ENCODE measurements at regions not wholly inside any gene's neighbourhood (a gene's known extent, or its start where the extent isn't known, plus 50 kb on each side); places are given as distances from the start of the nearest gene placed in this dataset.

DNA sequence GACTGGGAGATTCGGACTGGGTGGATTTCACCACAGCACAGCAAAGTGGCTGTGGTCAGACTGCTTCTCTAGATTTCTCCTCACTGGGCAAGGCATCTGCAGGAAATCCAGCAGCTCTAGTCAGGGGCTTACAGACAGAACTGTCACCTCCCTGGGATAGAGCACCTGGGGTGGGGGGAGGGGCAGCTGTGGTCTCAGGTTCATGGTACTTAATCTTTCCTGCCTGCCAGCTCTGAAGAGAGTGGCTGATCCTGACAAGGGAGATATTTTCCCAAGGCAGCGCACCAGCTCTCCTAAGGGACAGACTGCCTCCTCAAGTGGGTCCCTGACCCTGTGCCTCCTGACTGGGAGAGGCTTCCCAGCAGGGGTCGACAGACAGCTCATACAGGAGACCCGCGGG lies 212.8 kb upstream of the KLF12 start:
- H3K9me3 ChIP-seq (ENCODE audit: control insufficient read depth, low read length), result no peaks in the 10 kb centered on the region
- no peak overlapping the region for H3K27ac ChIP-seq (ENCODE audit: insufficient read depth, low read length, poor library complexity, severe bottlenecking)
- no peaks in the 10 kb centered on the region for H3K4me1 ChIP-seq (ENCODE audit: control insufficient read depth, insufficient read depth, low read length, poor library complexity, severe bottlenecking)
- no peaks in the 10 kb centered on the region for H3K36me3 ChIP-seq (ENCODE audit: control insufficient read depth, insufficient read depth, low read length)
- no peak for DNase-seq
- no peaks in the 10 kb centered on the region for H3K27me3 ChIP-seq (replicated peaks; ENCODE audit: control insufficient read depth, insufficient read depth, low read length, poor library complexity, severe bottlenecking)
- no peak overlapping the region for H3K4me3 ChIP-seq (ENCODE audit: insufficient read depth, low read depth, low read length, poor library complexity, severe bottlenecking)

DNA sequence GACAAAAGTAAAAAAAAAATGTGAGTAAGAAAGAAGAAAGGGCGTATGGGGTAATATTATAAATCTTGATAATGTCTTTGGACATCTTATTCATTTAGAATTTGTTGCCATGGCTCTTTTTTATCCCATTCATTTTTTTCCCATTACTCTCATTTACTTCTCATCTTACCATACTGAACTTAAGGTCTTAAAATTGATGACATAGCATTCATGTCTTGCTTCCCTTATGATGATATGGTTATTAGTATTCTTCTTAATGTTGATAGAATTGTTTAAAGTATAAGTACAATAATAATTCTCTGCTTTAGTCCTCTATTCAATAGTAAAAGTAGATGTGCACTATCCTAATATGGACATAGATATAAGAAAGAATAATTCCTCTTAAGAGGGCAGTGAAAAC lies 204.1 kb upstream of the KLF12 start:
- H3K36me3 ChIP-seq (ENCODE audit: control insufficient read depth, insufficient read depth, low read length), result no peaks in the 10 kb centered on the region
- H3K27me3 ChIP-seq (replicated peaks; ENCODE audit: control insufficient read depth, insufficient read depth, low read length, poor library complexity, severe bottlenecking), result no peaks in the 10 kb centered on the region
- no peak overlapping the region for H3K4me3 ChIP-seq (ENCODE audit: insufficient read depth, low read depth, low read length, poor library complexity, severe bottlenecking)
- DNase-seq, result no peak
- no peak overlapping the region for H3K27ac ChIP-seq (ENCODE audit: insufficient read depth, low read length, poor library complexity, severe bottlenecking)
- H3K9me3 ChIP-seq (ENCODE audit: control insufficient read depth, low read length), result no peaks in the 10 kb centered on the region
- no peaks in the 10 kb centered on the region for H3K4me1 ChIP-seq (ENCODE audit: control insufficient read depth, insufficient read depth, low read length, poor library complexity, severe bottlenecking)

DNA sequence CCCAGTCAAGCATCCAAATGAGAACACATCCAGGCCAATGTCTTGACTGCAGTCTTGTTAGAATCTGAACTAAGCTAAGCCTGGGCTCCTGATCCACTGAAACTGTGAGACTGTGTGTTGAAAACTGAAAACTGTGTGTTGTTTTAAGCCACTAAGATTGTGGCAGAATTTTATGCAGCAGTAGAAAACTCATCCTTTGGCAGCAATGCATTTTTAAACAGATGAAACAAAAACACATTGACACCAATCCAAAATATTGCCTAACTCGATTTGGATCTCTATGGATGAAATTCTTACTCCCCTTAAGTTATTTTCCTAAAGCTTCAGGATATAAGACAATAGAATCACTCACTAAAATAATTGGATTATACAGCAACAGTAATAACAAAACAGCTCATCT lies 202.3 kb upstream of the KLF12 start:
- DNase-seq, result no peak
- H3K27ac ChIP-seq (ENCODE audit: insufficient read depth, low read length, poor library complexity, severe bottlenecking), result no peak overlapping the region
- no peaks in the 10 kb centered on the region for H3K9me3 ChIP-seq (ENCODE audit: control insufficient read depth, low read length)
- no peaks in the 10 kb centered on the region for H3K4me1 ChIP-seq (ENCODE audit: control insufficient read depth, insufficient read depth, low read length, poor library complexity, severe bottlenecking)
- no peaks in the 10 kb centered on the region for H3K27me3 ChIP-seq (replicated peaks; ENCODE audit: control insufficient read depth, insufficient read depth, low read length, poor library complexity, severe bottlenecking)
- no peak overlapping the region for H3K4me3 ChIP-seq (ENCODE audit: insufficient read depth, low read depth, low read length, poor library complexity, severe bottlenecking)
- H3K36me3 ChIP-seq (ENCODE audit: control insufficient read depth, insufficient read depth, low read length), result no peaks in the 10 kb centered on the region

DNA sequence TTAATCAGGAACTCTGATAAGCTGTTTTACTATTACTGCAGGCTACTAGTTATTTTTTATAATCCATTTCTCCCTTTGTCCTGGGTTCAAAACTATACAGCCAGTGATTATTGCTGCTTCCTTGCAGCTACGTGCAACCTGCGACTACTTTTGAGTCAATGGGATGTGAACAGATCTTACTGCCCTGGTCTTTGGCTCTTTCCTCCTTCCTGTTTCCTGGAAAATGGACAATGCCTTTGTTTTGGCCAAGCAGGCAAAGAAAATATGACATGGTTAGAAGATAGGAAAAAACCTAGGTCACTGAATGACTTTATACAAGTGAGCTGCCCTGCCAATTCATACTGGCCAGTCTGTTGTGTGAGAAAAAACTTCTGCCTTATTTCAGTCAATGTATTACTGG lies 201.2 kb upstream of the KLF12 start:
- Histone ChIP-seq H3K27ac (ENCODE audit: insufficient read depth, low read length, poor library complexity, severe bottlenecking) (no peak overlapping the region), H3K27me3 (replicated peaks; ENCODE audit: control insufficient read depth, insufficient read depth, low read length, poor library complexity, severe bottlenecking) (no peaks in the 10 kb centered on the region), H3K9me3 (ENCODE audit: control insufficient read depth, low read length) (no peaks in the 10 kb centered on the region), H3K4me1 (ENCODE audit: control insufficient read depth, insufficient read depth, low read length, poor library complexity, severe bottlenecking) (no peaks in the 10 kb centered on the region), H3K4me3 (ENCODE audit: insufficient read depth, low read depth, low read length, poor library complexity, severe bottlenecking) (no peak overlapping the region), H3K36me3 (ENCODE audit: control insufficient read depth, insufficient read depth, low read length) (no peaks in the 10 kb centered on the region)
- no peak for DNase-seq

DNA sequence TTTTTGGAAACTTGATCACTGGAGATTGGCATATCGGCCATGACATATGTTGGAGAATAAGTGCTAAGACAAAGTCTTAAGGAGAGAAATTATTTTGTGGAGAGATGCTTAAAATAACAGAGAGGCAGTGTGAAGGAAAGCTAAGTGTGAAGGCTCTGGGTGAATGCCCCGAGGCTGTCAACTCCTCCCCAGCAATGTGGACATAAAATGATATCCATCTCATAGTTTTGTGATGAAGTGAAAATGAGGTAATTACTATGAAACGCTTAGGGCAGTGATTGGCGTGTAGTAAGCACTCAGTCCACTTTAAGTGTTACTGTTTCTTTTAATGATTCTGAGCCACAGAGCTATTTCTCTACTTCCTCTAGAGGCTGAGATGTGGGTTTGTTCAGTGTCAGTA lies 195.8 kb upstream of the KLF12 start:
- H3K27ac ChIP-seq (ENCODE audit: insufficient read depth, low read length, poor library complexity, severe bottlenecking), result no peak overlapping the region
- no peak overlapping the region for H3K4me3 ChIP-seq (ENCODE audit: insufficient read depth, low read depth, low read length, poor library complexity, severe bottlenecking)
- H3K27me3 ChIP-seq (replicated peaks; ENCODE audit: control insufficient read depth, insufficient read depth, low read length, poor library complexity, severe bottlenecking), result no peaks in the 10 kb centered on the region
- DNase-seq, result no peak
- no peaks in the 10 kb centered on the region for H3K36me3 ChIP-seq (ENCODE audit: control insufficient read depth, insufficient read depth, low read length)
- H3K9me3 ChIP-seq (ENCODE audit: control insufficient read depth, low read length), result no peaks in the 10 kb centered on the region
- H3K4me1 ChIP-seq (ENCODE audit: control insufficient read depth, insufficient read depth, low read length, poor library complexity, severe bottlenecking), result no peaks in the 10 kb centered on the region

DNA sequence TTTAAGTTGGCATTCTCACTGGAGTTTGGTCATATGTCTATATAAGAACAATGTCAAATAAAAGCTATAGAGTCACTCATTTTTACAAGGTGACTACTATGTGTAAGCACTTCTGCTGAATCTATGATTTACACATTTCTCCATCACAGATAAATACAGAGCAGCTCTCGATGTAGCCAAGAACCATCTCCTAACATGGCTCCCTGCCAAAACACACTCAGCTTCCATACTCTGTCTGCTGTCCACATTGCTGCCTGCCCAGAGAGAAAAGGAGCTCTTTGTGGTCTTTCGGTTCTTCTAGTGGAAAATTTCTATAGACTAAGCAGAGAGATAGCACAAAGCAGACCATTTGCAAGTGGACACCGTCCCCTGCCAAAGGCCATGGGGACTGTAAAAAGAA lies 190.9 kb upstream of the KLF12 start:
- no peaks in the 10 kb centered on the region for H3K36me3 ChIP-seq (ENCODE audit: control insufficient read depth, insufficient read depth, low read length)
- H3K27ac ChIP-seq (ENCODE audit: insufficient read depth, low read length, poor library complexity, severe bottlenecking), result no peak overlapping the region
- DNase-seq, result no peak
- H3K9me3 ChIP-seq (ENCODE audit: control insufficient read depth, low read length), result no peaks in the 10 kb centered on the region
- no peaks in the 10 kb centered on the region for H3K27me3 ChIP-seq (replicated peaks; ENCODE audit: control insufficient read depth, insufficient read depth, low read length, poor library complexity, severe bottlenecking)
- H3K4me1 ChIP-seq (ENCODE audit: control insufficient read depth, insufficient read depth, low read length, poor library complexity, severe bottlenecking), result no peaks in the 10 kb centered on the region
- H3K4me3 ChIP-seq (ENCODE audit: insufficient read depth, low read depth, low read length, poor library complexity, severe bottlenecking), result no peak overlapping the region

DNA sequence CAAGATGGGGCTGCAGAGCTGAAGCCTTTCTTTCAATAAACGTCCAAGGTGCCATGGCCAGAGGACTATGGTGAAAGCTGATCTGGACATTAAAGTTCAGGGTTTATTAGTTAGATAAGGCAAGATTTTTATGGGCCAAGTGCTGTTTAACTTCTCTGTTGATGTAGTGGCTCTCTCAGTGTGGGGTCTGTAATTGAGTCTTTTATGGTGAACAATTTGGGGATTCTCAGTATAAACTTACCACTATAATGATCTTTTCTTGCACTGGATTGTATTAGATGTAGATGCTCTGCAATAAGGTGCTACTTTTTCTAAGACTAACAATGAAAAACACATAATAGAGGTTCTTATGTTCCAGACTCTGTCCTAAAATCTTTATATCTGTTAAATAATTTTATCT lies 190.1 kb upstream of the KLF12 start:
- DNase-seq, result no peak
- no peaks in the 10 kb centered on the region for H3K27me3 ChIP-seq (replicated peaks; ENCODE audit: control insufficient read depth, insufficient read depth, low read length, poor library complexity, severe bottlenecking)
- no peak overlapping the region for H3K27ac ChIP-seq (ENCODE audit: insufficient read depth, low read length, poor library complexity, severe bottlenecking)
- no peaks in the 10 kb centered on the region for H3K4me1 ChIP-seq (ENCODE audit: control insufficient read depth, insufficient read depth, low read length, poor library complexity, severe bottlenecking)
- no peaks in the 10 kb centered on the region for H3K9me3 ChIP-seq (ENCODE audit: control insufficient read depth, low read length)
- no peak overlapping the region for H3K4me3 ChIP-seq (ENCODE audit: insufficient read depth, low read depth, low read length, poor library complexity, severe bottlenecking)
- no peaks in the 10 kb centered on the region for H3K36me3 ChIP-seq (ENCODE audit: control insufficient read depth, insufficient read depth, low read length)

DNA sequence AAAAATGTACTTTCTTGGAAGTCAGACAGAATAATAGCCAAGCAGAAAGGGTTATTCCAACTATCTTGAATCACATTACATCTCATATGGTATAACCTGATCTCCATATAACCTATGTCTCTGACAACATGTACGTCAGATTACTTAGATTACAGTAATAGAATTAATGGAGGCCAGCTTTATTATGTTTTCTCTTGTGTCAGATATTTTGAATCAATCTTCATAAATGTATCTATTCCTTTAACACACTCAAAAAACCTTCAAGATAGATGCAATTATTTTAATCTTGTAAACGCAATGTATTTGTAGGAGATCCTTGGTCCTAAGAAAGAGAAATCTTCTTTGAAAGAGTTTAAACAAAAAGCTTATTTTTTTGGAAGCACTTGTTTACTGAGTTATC lies 188.4 kb upstream of the KLF12 start:
- no peak for DNase-seq
- H3K4me3 ChIP-seq (ENCODE audit: insufficient read depth, low read depth, low read length, poor library complexity, severe bottlenecking), result no peak overlapping the region
- H3K9me3 ChIP-seq (ENCODE audit: control insufficient read depth, low read length), result no peaks in the 10 kb centered on the region
- H3K4me1 ChIP-seq (ENCODE audit: control insufficient read depth, insufficient read depth, low read length, poor library complexity, severe bottlenecking), result no peaks in the 10 kb centered on the region
- H3K36me3 ChIP-seq (ENCODE audit: control insufficient read depth, insufficient read depth, low read length), result no peaks in the 10 kb centered on the region
- no peaks in the 10 kb centered on the region for H3K27me3 ChIP-seq (replicated peaks; ENCODE audit: control insufficient read depth, insufficient read depth, low read length, poor library complexity, severe bottlenecking)
- no peak overlapping the region for H3K27ac ChIP-seq (ENCODE audit: insufficient read depth, low read length, poor library complexity, severe bottlenecking)

DNA sequence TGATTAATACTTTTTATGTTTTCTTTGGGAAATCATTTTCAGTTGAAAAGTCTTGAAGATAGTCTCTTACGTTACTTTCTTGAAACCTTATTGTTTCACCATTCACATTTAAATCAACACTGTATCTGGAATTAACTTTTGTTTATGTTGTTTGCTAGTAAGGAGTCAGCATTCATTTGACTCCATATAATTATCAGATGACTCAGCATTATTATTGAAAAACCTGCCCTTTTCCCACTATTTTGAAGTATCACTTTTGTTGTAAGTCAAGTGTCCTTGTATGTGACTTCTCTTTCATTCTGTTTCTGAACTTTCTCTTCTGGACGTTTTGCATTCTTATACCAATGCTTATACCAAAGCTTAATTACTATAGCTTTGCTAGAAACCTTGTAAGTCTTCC lies 186.1 kb upstream of the KLF12 start:
- Histone ChIP-seq H3K36me3 (ENCODE audit: control insufficient read depth, insufficient read depth, low read length) (no peaks in the 10 kb centered on the region), H3K4me1 (ENCODE audit: control insufficient read depth, insufficient read depth, low read length, poor library complexity, severe bottlenecking) (no peaks in the 10 kb centered on the region), H3K9me3 (ENCODE audit: control insufficient read depth, low read length) (no peaks in the 10 kb centered on the region), H3K27ac (ENCODE audit: insufficient read depth, low read length, poor library complexity, severe bottlenecking) (no peak overlapping the region), H3K4me3 (ENCODE audit: insufficient read depth, low read depth, low read length, poor library complexity, severe bottlenecking) (no peak overlapping the region), H3K27me3 (replicated peaks; ENCODE audit: control insufficient read depth, insufficient read depth, low read length, poor library complexity, severe bottlenecking) (no peaks in the 10 kb centered on the region)
- no peak for DNase-seq

DNA sequence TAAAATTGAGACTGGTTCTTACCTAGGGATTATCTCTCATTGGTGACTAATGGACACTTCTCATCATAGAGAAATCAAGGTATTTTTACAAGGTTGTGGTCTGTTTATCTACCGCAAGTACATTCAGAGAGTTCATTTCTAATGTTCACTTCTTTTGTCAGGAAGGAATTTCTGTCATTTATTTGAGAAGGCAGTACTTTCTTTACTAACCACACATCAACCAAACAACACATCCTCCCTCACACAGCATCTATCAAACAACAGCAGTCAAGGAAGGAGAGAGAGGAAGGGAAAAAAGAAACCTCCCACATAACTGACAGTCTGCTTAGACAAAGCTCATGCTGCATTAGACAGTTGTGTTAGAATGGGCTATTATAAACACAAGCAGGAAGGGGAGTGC lies 182.3 kb upstream of the KLF12 start:
- Histone ChIP-seq H3K36me3 (ENCODE audit: control insufficient read depth, insufficient read depth, low read length) (no peaks in the 10 kb centered on the region), H3K4me1 (ENCODE audit: control insufficient read depth, insufficient read depth, low read length, poor library complexity, severe bottlenecking) (no peaks in the 10 kb centered on the region), H3K27me3 (replicated peaks; ENCODE audit: control insufficient read depth, insufficient read depth, low read length, poor library complexity, severe bottlenecking) (no peaks in the 10 kb centered on the region), H3K27ac (ENCODE audit: insufficient read depth, low read length, poor library complexity, severe bottlenecking) (no peak overlapping the region), H3K4me3 (ENCODE audit: insufficient read depth, low read depth, low read length, poor library complexity, severe bottlenecking) (no peak overlapping the region), H3K9me3 (ENCODE audit: control insufficient read depth, low read length) (no peaks in the 10 kb centered on the region)
- DNase-seq, result no peak

DNA sequence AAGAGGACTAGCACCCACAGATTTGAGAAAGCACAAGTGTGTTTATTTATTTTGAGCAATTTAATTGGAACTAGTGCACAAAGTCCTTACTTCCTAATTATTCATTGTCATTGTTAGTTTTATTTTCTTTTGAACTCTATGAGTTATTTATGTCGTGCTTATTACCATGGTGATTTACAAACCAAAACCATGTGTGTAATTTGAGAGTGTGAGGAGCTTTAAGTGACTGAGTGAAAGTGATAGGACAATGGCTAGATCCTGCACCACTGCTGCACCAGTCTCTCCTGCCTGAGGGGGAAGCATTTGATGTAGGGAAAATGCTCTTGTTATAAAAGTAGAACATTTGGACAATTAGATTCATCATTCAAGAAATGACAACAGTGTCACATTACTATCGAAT lies 172.3 kb upstream of the KLF12 start:
- Histone ChIP-seq H3K27ac (ENCODE audit: insufficient read depth, low read length, poor library complexity, severe bottlenecking) (no peak overlapping the region), H3K27me3 (replicated peaks; ENCODE audit: control insufficient read depth, insufficient read depth, low read length, poor library complexity, severe bottlenecking) (no peaks in the 10 kb centered on the region), H3K9me3 (ENCODE audit: control insufficient read depth, low read length) (no peaks in the 10 kb centered on the region), H3K4me3 (ENCODE audit: insufficient read depth, low read depth, low read length, poor library complexity, severe bottlenecking) (no peak overlapping the region), H3K36me3 (ENCODE audit: control insufficient read depth, insufficient read depth, low read length) (no peaks in the 10 kb centered on the region), H3K4me1 (ENCODE audit: control insufficient read depth, insufficient read depth, low read length, poor library complexity, severe bottlenecking) (no peaks in the 10 kb centered on the region)
- DNase-seq, result no peak
